Fibroblast of lung (primary cell): ENCODE measurements at regions not wholly inside any gene's neighbourhood (a gene's known extent, or its start where the extent isn't known, plus 50 kb on each side); places are given as distances from the start of the nearest gene placed in this dataset.

Experiments
- DNase-seq, 2 donors: peaks; one replicate each; pipeline versions ENCODE4 v3.0.0 to v3.0.0-alpha.2; 2010; ENCODE audit warnings: low read depth in 2 of 2
- H2AFZ ChIP-seq: 2 replicates; pipeline ENCODE4 v1.5.1; 2012; ENCODE audit warnings: low read length, control low read depth, inconsistent platforms
- H3K27ac ChIP-seq: 2 replicates; pipeline ENCODE4 v1.5.1; 2011; ENCODE audit warnings: low read length, control low read depth; ENCODE audit not compliant: insufficient read depth
- H3K27me3 ChIP-seq: 2 replicates; pipeline ENCODE4 v1.5.1; 2011; ENCODE audit warnings: mild to moderate bottlenecking, low read length; ENCODE audit not compliant: control insufficient read depth, insufficient read depth
- H3K36me3 ChIP-seq: 2 replicates; pipeline ENCODE4 v1.5.1; 2011; ENCODE audit warnings: low read length; ENCODE audit not compliant: control insufficient read depth, insufficient read depth
- H3K4me1 ChIP-seq: 2 replicates; pipeline ENCODE4 v1.5.1; 2011; ENCODE audit warnings: low read length; ENCODE audit not compliant: control insufficient read depth, insufficient read depth; ENCODE audit errors: extremely low read depth
- H3K4me2 ChIP-seq: 2 replicates; pipeline ENCODE4 v1.5.1; 2011; ENCODE audit warnings: low read length, control low read depth; ENCODE audit not compliant: insufficient read depth; ENCODE audit errors: extremely low read depth
- H3K4me3 ChIP-seq, 4 experiments: fragments of 200-600 bp in 1 of 4; sonication (generic) in 1 of 4; replicated peaks in 1 of 4; 2 replicates each; pipeline ENCODE4 v1.5.1; 2011 to 2016; ENCODE audit warnings: low read length in 4 of 4, low read depth in 3 of 4, mild to moderate bottlenecking in 3 of 4, control low read depth in 2 of 4, inconsistent platforms in 1 of 4, mixed read lengths in 1 of 4; ENCODE audit not compliant: insufficient read depth in 1 of 4; ENCODE audit errors: control extremely low read depth in 1 of 4
- H3K79me2 ChIP-seq: 2 replicates; pipeline ENCODE4 v1.5.1; 2012; ENCODE audit warnings: mild to moderate bottlenecking, low read length, inconsistent platforms; ENCODE audit not compliant: control insufficient read depth, insufficient read depth
- H3K9ac ChIP-seq: 2 replicates; pipeline ENCODE4 v1.5.1; 2011; ENCODE audit warnings: mild to moderate bottlenecking, low read length, control low read depth; ENCODE audit not compliant: insufficient read depth
- H3K9me3 ChIP-seq: 2 replicates; pipeline ENCODE4 v1.5.1; 2012; ENCODE audit warnings: low read depth, low read length; ENCODE audit not compliant: control insufficient read depth, insufficient read depth
- H4K20me1 ChIP-seq: 2 replicates; pipeline ENCODE4 v1.5.1; 2011; ENCODE audit warnings: low read length; ENCODE audit not compliant: control insufficient read depth, insufficient read depth; ENCODE audit errors: extremely low read depth
- EZH2 ChIP-seq: IDR thresholded peaks from 2 replicates; pipeline ENCODE4 v1.5.1; 2012; ENCODE audit warnings: low read length, control low read depth, mild to moderate bottlenecking; ENCODE audit errors: missing control alignments
- TF ChIP-seq, protein P1 (sequence below), 2 donors: IDR thresholded peaks in 1 of 2; conservative IDR thresholded peaks in 1 of 2; 1 replicate in 1 of 2; 2 replicates in 1 of 2; pipeline ENCODE4 v1.5.1; 2011 to 2012; ENCODE audit warnings: low read length in 2 of 2, control low read depth in 1 of 2, inconsistent platforms in 1 of 2, low read depth in 1 of 2, mild to moderate bottlenecking in 1 of 2

DNA sequence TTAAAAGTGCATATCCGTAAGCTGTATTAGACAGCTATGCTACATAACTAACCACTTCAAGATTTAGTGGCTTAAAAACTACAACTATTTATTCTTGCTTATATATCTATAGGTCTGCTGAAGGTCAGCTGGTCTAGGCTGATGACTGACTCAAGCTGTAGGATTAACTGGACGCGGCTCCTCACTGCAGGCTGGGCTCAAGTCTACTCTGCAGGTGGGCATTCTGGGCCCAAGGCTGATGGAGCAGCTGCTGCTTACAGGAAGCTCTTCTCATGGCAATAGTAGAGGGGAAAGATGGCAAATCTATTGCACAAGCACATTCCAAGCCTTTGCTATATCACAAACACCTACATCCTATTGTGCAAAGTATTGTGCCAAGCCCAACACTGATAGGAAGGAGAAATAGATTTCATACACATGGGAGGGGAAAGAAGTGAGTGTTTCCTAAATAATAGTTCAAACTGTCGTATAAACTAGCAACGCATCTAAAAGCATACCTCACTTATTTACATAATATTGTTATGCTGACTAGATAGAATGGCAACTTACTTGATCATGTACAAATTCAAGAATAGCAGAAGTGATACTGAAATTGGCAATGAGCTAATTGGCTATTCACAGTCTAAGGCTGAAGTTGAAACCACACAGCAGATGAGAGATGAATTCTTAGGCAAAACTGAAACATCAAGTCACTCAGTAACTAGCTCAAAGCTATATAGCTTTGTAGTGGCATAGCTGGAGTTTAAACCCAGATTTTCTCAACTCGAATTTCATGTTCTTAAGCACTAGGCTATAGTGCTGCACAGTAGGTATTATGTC lies 263.8 kb downstream of the NKX6-1 start:
- TF ChIP-seq, protein P1, sequence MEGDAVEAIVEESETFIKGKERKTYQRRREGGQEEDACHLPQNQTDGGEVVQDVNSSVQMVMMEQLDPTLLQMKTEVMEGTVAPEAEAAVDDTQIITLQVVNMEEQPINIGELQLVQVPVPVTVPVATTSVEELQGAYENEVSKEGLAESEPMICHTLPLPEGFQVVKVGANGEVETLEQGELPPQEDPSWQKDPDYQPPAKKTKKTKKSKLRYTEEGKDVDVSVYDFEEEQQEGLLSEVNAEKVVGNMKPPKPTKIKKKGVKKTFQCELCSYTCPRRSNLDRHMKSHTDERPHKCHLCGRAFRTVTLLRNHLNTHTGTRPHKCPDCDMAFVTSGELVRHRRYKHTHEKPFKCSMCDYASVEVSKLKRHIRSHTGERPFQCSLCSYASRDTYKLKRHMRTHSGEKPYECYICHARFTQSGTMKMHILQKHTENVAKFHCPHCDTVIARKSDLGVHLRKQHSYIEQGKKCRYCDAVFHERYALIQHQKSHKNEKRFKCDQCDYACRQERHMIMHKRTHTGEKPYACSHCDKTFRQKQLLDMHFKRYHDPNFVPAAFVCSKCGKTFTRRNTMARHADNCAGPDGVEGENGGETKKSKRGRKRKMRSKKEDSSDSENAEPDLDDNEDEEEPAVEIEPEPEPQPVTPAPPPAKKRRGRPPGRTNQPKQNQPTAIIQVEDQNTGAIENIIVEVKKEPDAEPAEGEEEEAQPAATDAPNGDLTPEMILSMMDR (conservative IDR thresholded peaks at IDR 0.05 in 1 of 2, IDR thresholded peaks at IDR 0.05 in 1 of 2; ENCODE audit: low read depth in 1 of 2, low read length in 2 of 2): no peak
- no peak for TF ChIP-seq EZH2
- no peak for DNase-seq
- no peaks in the 10 kb centered on the region for H3K4me1 ChIP-seq
- H3K36me3 ChIP-seq: no peaks in the 10 kb centered on the region
- H4K20me1 ChIP-seq: no peaks in the 10 kb centered on the region
- H2AFZ ChIP-seq: no peak overlapping the region
- H3K9me3 ChIP-seq: no peaks in the 10 kb centered on the region
- H3K27ac ChIP-seq: no peak overlapping the region
- no peak overlapping the region for H3K4me2 ChIP-seq
- no peaks in the 10 kb centered on the region for H3K79me2 ChIP-seq
- no peak overlapping the region for H3K9ac ChIP-seq
- H3K27me3 ChIP-seq: no peaks in the 10 kb centered on the region
- H3K4me3 ChIP-seq: no peak overlapping the region

DNA sequence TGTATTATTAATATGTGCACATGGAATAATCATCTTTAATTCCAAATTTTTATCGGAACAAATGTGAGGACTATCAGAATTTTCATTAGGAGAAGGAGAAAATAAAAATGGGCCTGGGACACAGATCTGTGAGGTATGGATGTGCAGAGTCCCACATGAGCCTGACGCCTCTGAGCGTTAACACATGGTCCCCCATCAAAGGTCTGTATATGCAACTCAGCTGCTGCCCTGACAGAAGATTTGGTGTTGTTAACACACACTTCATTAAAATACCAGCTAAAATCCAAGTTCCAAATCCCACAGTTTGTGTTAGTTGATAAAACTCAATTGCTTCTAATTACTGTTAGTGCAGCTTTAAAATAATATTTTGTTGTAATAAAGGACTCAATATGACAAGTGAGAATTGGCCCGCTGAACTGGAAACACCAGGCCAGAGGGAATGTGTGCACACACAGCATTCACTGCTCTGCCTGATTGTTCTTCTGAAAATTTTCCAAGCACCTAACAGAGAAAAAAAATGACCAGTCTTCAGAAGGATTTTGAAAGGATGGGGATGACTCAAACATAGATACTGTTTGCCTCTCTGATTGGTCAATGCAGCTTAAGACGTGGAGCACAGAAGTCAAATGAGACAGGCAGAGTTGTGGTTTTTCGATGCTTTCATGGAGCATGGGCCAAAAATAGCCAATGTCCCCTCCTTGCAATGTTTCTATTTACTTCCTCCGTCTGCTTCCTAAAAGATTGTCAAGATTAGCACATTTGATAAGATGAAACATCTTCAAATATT lies 266.6 kb downstream of the NKX6-1 start:
- no peak overlapping the region for H3K9ac ChIP-seq
- no peaks in the 10 kb centered on the region for H3K9me3 ChIP-seq
- peak; percentile 14 to 59 for DNase-seq
- TF ChIP-seq, protein P1 (conservative IDR thresholded peaks at IDR 0.05 in 1 of 2, IDR thresholded peaks at IDR 0.05 in 1 of 2; ENCODE audit: low read depth in 1 of 2, low read length in 2 of 2): no peak
- TF ChIP-seq EZH2: no peak
- no peaks in the 10 kb centered on the region for H4K20me1 ChIP-seq
- H3K79me2 ChIP-seq: no peaks in the 10 kb centered on the region
- no peak overlapping the region for H3K4me3 ChIP-seq
- H3K4me2 ChIP-seq: no peak overlapping the region
- no peaks in the 10 kb centered on the region for H3K36me3 ChIP-seq
- H3K4me1 ChIP-seq: no peaks in the 10 kb centered on the region
- no peaks in the 10 kb centered on the region for H3K27me3 ChIP-seq
- H2AFZ ChIP-seq: no peak overlapping the region
- no peak overlapping the region for H3K27ac ChIP-seq

DNA sequence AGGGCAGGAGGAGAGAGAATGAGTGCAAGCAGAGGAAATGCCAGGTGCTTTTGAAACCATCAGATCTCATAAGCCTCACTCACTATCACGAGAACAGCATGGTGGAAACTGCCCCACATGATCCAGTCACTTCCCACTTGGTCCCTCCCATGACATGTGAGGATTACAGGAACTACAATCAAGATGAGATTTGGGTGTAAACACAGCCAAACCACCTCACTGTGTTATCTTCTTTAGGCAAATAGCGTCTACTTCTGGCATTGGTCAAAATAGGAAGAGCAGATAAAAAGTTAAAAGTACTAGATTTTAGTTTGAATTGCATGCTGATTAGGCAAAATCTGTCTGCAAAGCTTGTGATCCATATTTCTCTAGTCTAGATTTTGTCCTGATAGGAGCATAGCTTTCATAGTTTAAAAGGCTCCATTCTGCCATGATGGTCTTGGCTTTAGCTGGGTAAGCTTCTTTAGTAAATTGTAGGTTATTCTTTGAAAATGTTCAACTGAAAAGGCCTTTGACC lies 267.5 kb downstream of the NKX6-1 start:
- Histone ChIP-seq H3K4me2 (no peak overlapping the region), H3K27ac (no peak overlapping the region), H3K4me1 (no peaks in the 10 kb centered on the region), H3K9me3 (no peaks in the 10 kb centered on the region), H3K9ac (no peak overlapping the region), H4K20me1 (no peaks in the 10 kb centered on the region), H2AFZ (no peak overlapping the region), H3K4me3 (no peak overlapping the region), H3K36me3 (no peaks in the 10 kb centered on the region), H3K27me3 (no peaks in the 10 kb centered on the region), H3K79me2 (no peaks in the 10 kb centered on the region)
- DNase-seq: no peak
- TF ChIP-seq EZH2: no peak
- TF ChIP-seq, protein P1 (conservative IDR thresholded peaks at IDR 0.05 in 1 of 2, IDR thresholded peaks at IDR 0.05 in 1 of 2; ENCODE audit: low read depth in 1 of 2, low read length in 2 of 2): no peak
